Peyer's patch (tissue), 4 donors: ENCODE measurements at regions not wholly inside any gene's neighbourhood (a gene's known extent, or its start where the extent isn't known, plus 50 kb on each side); places are given as distances from the start of the nearest gene placed in this dataset.

Experiments
- CTCF ChIP-seq, 6 experiments: fragments of 450-650 bp in 4 of 6; fragments of 200-600 bp in 2 of 6; sonication (generic) in 1 of 6; IDR thresholded peaks; one replicate each; pipeline ENCODE4 v1.5.1; 2017 to 2019; ENCODE audit warnings: antibody characterized with exemption in 6 of 6, mild to moderate bottlenecking in 3 of 6, moderate library complexity in 1 of 6
- POLR2A ChIP-seq, 2 donors: fragments of 450-650 bp; IDR thresholded peaks; one replicate each; pipeline ENCODE4 v1.5.1; 2017; ENCODE audit warnings: antibody characterized with exemption in 2 of 2, mild to moderate bottlenecking in 2 of 2, moderate library complexity in 2 of 2

- TF ChIP-seq CTCF (IDR thresholded peaks at IDR 0.05), result no peak
- no peak for TF ChIP-seq POLR2A (IDR thresholded peaks at IDR 0.05)
Observed at GRCh38 chr2:225766431-225766830, 366.9 kb downstream of the NYAP2 start.
